IMR-90 (cell line): ENCODE measurements at regions not wholly inside any gene's neighbourhood (a gene's known extent, or its start where the extent isn't known, plus 50 kb on each side); places are given as distances from the start of the nearest gene placed in this dataset.

Experiments used
- ATAC-seq: fragments of 200-7000 bp; cut with Tn5 transposase; 2 replicates; pipeline ENCODE4 v1.9.1; 2020; ENCODE audit warnings: low read depth, mild to moderate bottlenecking, moderate library complexity
- BruUV-seq: library from RNA; stranded (reverse); fragments of 400-500 nt; replicated peaks from 2 replicates; lab custom pipeline; 2021; lab: Mats Ljungman, UMichigan
- CTCF ChIA-PET: fragments of 300-600 bp; formaldehyde crosslinking; extraction: SDS; loops from one replicate; lab custom pipeline; 2021; ENCODE audit warnings: antibody characterized with exemption; lab: Yijun Ruan, JAX
- POLR2A ChIA-PET: fragments of 300-600 bp; sonication (Branson Sonifier 250); formaldehyde crosslinking; loops from one replicate; lab custom pipeline; 2022; ENCODE audit warnings: antibody characterized with exemption; ENCODE audit not compliant: unreplicated experiment; lab: Charles Lee
- DNase-seq: peaks from one replicate; pipeline ENCODE4 v3.0.0; 2013
- H2AFZ ChIP-seq: replicated peaks from 2 replicates; pipeline ENCODE3; 2013; ENCODE audit warnings: low read length, mild to moderate bottlenecking; ENCODE audit not compliant: poor library complexity
- H2AK5ac ChIP-seq: 2 replicates; pipeline ENCODE4 v1.6.1; 2013; ENCODE audit warnings: low read depth, low read length, inconsistent platforms
- H2AK9ac ChIP-seq: replicated peaks from 2 replicates; pipeline ENCODE3; 2013; ENCODE audit warnings: mild to moderate bottlenecking, low read depth, low read length, moderate library complexity; ENCODE audit not compliant: poor library complexity
- H2BK120ac ChIP-seq: 2 replicates; pipeline ENCODE4 v1.6.1; 2013; ENCODE audit warnings: low read depth, low read length, inconsistent platforms
- H2BK15ac ChIP-seq: 3 replicates; pipeline ENCODE4 v1.6.1; 2013; ENCODE audit warnings: low read depth, low read length, inconsistent platforms
- H2BK20ac ChIP-seq: 2 replicates; pipeline ENCODE4 v1.6.1; 2013; ENCODE audit warnings: low read depth, mild to moderate bottlenecking, inconsistent platforms, low read length, moderate library complexity
- H2BK5ac ChIP-seq: 2 replicates; pipeline ENCODE4 v1.6.1; 2013; ENCODE audit warnings: mild to moderate bottlenecking, low read depth, low read length, inconsistent platforms; ENCODE audit not compliant: poor library complexity, severe bottlenecking
- H3K14ac ChIP-seq: replicated peaks from 2 replicates; pipeline ENCODE4 v1.6.1; 2013; ENCODE audit warnings: low read depth, low read length, inconsistent platforms
- H3K18ac ChIP-seq: 2 replicates; pipeline ENCODE4 v1.6.1; 2013; ENCODE audit warnings: low read depth, low read length, control low read depth
- H3K23ac ChIP-seq: 2 replicates; pipeline ENCODE4 v1.6.1; 2013; ENCODE audit warnings: low read depth, low read length, inconsistent platforms
- H3K27ac ChIP-seq: 2 replicates; pipeline ENCODE4 v1.5.1; 2013; ENCODE audit warnings: mild to moderate bottlenecking, control low read depth, low read length; ENCODE audit not compliant: insufficient read depth
- H3K27me3 ChIP-seq: 2 replicates; pipeline ENCODE4 v1.6.1; 2013; ENCODE audit warnings: low read length; ENCODE audit not compliant: control insufficient read depth, insufficient read depth
- H3K36me3 ChIP-seq: 2 replicates; pipeline ENCODE4 v1.6.1; 2013; ENCODE audit warnings: low read length, mixed read lengths; ENCODE audit not compliant: control insufficient read depth, insufficient read depth
- H3K4ac ChIP-seq: 2 replicates; pipeline ENCODE4 v1.6.1; 2013; ENCODE audit warnings: low read depth, low read length, inconsistent platforms
- H3K4me1 ChIP-seq: 2 replicates; pipeline ENCODE4 v1.6.1; 2013; ENCODE audit warnings: low read length, mixed read lengths; ENCODE audit not compliant: control insufficient read depth, insufficient read depth
- H3K4me2 ChIP-seq: 2 replicates; pipeline ENCODE4 v1.6.1; 2013; ENCODE audit warnings: low read depth, mild to moderate bottlenecking, control low read depth, low read length, moderate library complexity
- H3K4me3 ChIP-seq: 2 replicates; pipeline ENCODE4 v1.5.1; 2013; ENCODE audit warnings: low read depth, mild to moderate bottlenecking, control low read depth, low read length, moderate library complexity; ENCODE audit not compliant: insufficient read depth
- H3K56ac ChIP-seq: 2 replicates; pipeline ENCODE4 v1.6.1; 2013; ENCODE audit warnings: low read length, inconsistent platforms; ENCODE audit not compliant: insufficient read depth; ENCODE audit errors: extremely low read depth
- H3K79me1 ChIP-seq, 2 experiments: 2 replicates each; pipeline ENCODE4 v1.6.1; 2013; ENCODE audit warnings: low read length in 2 of 2, inconsistent platforms in 1 of 2, low read depth in 1 of 2
- H3K9ac ChIP-seq: 2 replicates; pipeline ENCODE4 v1.6.1; 2013; ENCODE audit warnings: low read depth, low read length, control low read depth
- H3K9me1 ChIP-seq: 2 replicates; pipeline ENCODE4 v1.6.1; 2013; ENCODE audit warnings: low read length, inconsistent platforms; ENCODE audit not compliant: insufficient read depth
- H3K9me3 ChIP-seq: 2 replicates; pipeline ENCODE4 v1.6.1; 2013; ENCODE audit warnings: low read length; ENCODE audit not compliant: control insufficient read depth, insufficient read depth
- H4K20me1 ChIP-seq: 2 replicates; pipeline ENCODE4 v1.6.1; 2013; ENCODE audit warnings: low read length, inconsistent platforms; ENCODE audit not compliant: insufficient read depth
- H4K5ac ChIP-seq: 2 replicates; pipeline ENCODE4 v1.6.1; 2013; ENCODE audit warnings: mild to moderate bottlenecking, low read depth, low read length, control low read depth
- H4K8ac ChIP-seq, 2 experiments: 2 replicates each; pipeline ENCODE4 v1.6.1; 2013; ENCODE audit warnings: low read depth in 2 of 2, low read length in 2 of 2, control low read depth in 1 of 2, inconsistent platforms in 1 of 2
- H4K91ac ChIP-seq: 2 replicates; pipeline ENCODE4 v1.6.1; 2013; ENCODE audit warnings: low read depth, low read length, inconsistent platforms; ENCODE audit not compliant: insufficient read depth
- CEBPB ChIP-seq: IDR thresholded peaks from 2 replicates; pipeline ENCODE4 v1.6.1; 2012; ENCODE audit warnings: low read depth, low read length, improper control_type of control experiment
- MAFK ChIP-seq: IDR thresholded peaks from 2 replicates; pipeline ENCODE4 v1.6.1; 2012; ENCODE audit warnings: low read depth, low read length, improper control_type of control experiment
- SMC3 ChIP-seq: fragments of 150-350 bp; IDR thresholded peaks from 2 replicates; pipeline ENCODE4 v1.6.1; 2016; ENCODE audit warnings: low read depth, mild to moderate bottlenecking, antibody characterized with exemption, low read length, moderate library complexity
- USF2 ChIP-seq: fragments of 150-350 bp; IDR thresholded peaks from 2 replicates; pipeline ENCODE4 v1.6.1; 2017; ENCODE audit warnings: mild to moderate bottlenecking, antibody characterized with exemption, low read length, low read depth
- WGBS, 2 experiments: methylation state at CpG; one replicate each; pipeline versions ENCODE4 v1.1.5 to v1.1.7; 2013; ENCODE audit warnings: missing lambda C conversion rate in 2 of 2; ENCODE audit not compliant: insufficient read length in 1 of 2; ENCODE audit errors: extremely low coverage in 2 of 2; 5-methylcytosine and 5-hydroxymethylcytosine counted together
- dilution Hi-C: fragments of 300-500 bp; cut with HindIII; formaldehyde crosslinking; loops from one replicate; pipeline ENCODE4 v1.14.3; 2018; ENCODE audit warnings: low sequenced_read_pairs; ENCODE audit not compliant: unreplicated experiment
- in situ Hi-C: fragments of 300-500 bp; cut with MboI; formaldehyde crosslinking; loops from 3 replicates; pipeline ENCODE4 v1.14.3; 2019; ENCODE audit warnings: low sequenced_read_pairs, inconsistent platforms, mixed read lengths
- intact Hi-C: fragments of 100-400 bp; cut with micrococcal nuclease; formaldehyde crosslinking; loops from 2 replicates; pipeline ENCODE4 v1.10.0; 2022

- Histone ChIP-seq H3K4me3 (no peak overlapping the region), H4K20me1 (no peaks in the 10 kb centered on the region), H3K9me1 (no peaks in the 10 kb centered on the region), H2BK20ac (no peak overlapping the region), H2BK5ac (no peak overlapping the region), H3K18ac (no peak overlapping the region), H3K14ac (no peak overlapping the region), H3K36me3 (no peaks in the 10 kb centered on the region), H3K4me2 (no peak overlapping the region), H3K27ac (no peak overlapping the region), H2AFZ (no peak overlapping the region), H3K4ac (no peak overlapping the region), H3K23ac (no peak overlapping the region), H3K79me1 (no peaks in the 10 kb centered on the region), H3K56ac (no peak overlapping the region), H4K8ac (no peak overlapping the region), H3K9ac (no peak overlapping the region), H2BK15ac (no peak overlapping the region), H4K5ac (no peak overlapping the region), H4K91ac (no peak overlapping the region), H2AK5ac (no peak overlapping the region), H2AK9ac (no peak overlapping the region), H3K9me3 (no peaks in the 10 kb centered on the region), H2BK120ac (no peak overlapping the region), H3K4me1 (no peaks in the 10 kb centered on the region), H3K27me3 (peaks cover 2% of the 10 kb centered on the region; the same call in 1 of the 2 replicates)
- intact Hi-C loops (no loop called here), dilution Hi-C loops (no loop called here), in situ Hi-C loops (no loop called here)
- ChIA-PET CTCF (no interaction called here), POLR2A (no interaction called here)
- WGBS, 2 experiments: no CpG with 5 or more reads among the region's 4 CpGs
- TF ChIP-seq SMC3 (no peak), USF2 (no peak), CEBPB (no peak), MAFK (peak; percentile 90)
- no peak for ATAC-seq
- BruUV-seq: no TSS peak
- DNase-seq: no peak
Observed at GRCh38 chr2:126750506-126750905, 94.5 kb downstream of the GYPC start.
